ENCODE measurements at regions not wholly inside any gene's neighbourhood (a gene's known extent, or its start where the extent isn't known, plus 50 kb on each side); places are given as distances from the start of the nearest gene placed in this dataset.
A peak's percentile ranks its signal among the peaks of the same experiment; 100 is the strongest.

GRCh38 chr11:112401036-112401769, 140.5 kb upstream of the PLET1 start:
- H3K4me1 Mint-ChIP-seq: no peaks in the 10 kb centered on the region
- no peak overlapping the region for H3K4me3 Mint-ChIP-seq
- H3K27ac Mint-ChIP-seq: no peak overlapping the region
- H3K27me3 Mint-ChIP-seq: peaks cover 8% of the 10 kb centered on the region
- H3K9me3 Mint-ChIP-seq: peaks cover 0 to 3% (median 0%) of the 10 kb centered on the region in 3 donors
- H3K36me3 Mint-ChIP-seq: no peaks in the 10 kb centered on the region

DNA sequence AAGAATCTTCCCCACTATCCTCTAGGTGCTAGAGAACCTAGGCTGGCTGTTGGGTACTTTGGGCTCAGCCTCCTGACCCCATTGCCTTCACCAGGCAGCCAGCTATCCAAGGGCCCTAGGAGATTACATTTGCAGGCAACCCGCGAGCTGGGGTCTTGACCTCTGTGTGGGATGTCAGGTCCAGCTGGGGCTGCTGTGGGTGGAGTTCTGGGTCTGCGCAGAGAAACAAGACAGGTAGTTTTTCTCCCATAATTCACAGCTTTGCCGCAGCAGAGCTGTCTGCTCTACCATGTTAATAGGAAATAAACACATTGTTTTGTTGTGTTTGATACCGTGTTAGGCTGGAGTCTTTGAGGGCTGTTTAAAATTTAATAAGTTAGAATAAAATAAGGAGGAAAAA, 142.8 kb upstream of the PLET1 start:
- H3K27ac Mint-ChIP-seq: no peak overlapping the region
- H3K27me3 Mint-ChIP-seq: no peaks in the 10 kb centered on the region
- no peak overlapping the region for H3K4me3 Mint-ChIP-seq
- H3K4me1 Mint-ChIP-seq: no peaks in the 10 kb centered on the region
- peaks cover 0 to 2% (median 0%) of the 10 kb centered on the region in 3 donors for H3K9me3 Mint-ChIP-seq
- no peaks in the 10 kb centered on the region for H3K36me3 Mint-ChIP-seq

GRCh38 chr11:112404112-112404511, 143.5 kb upstream of the PLET1 start:
- Mint-ChIP-seq H3K9me3 (peaks cover 0 to 2% (median 0%) of the 10 kb centered on the region in 3 donors), H3K4me1 (no peaks in the 10 kb centered on the region), H3K4me3 (no peak overlapping the region), H3K36me3 (no peaks in the 10 kb centered on the region), H3K27me3 (no peaks in the 10 kb centered on the region), H3K27ac (no peak overlapping the region)

DNA sequence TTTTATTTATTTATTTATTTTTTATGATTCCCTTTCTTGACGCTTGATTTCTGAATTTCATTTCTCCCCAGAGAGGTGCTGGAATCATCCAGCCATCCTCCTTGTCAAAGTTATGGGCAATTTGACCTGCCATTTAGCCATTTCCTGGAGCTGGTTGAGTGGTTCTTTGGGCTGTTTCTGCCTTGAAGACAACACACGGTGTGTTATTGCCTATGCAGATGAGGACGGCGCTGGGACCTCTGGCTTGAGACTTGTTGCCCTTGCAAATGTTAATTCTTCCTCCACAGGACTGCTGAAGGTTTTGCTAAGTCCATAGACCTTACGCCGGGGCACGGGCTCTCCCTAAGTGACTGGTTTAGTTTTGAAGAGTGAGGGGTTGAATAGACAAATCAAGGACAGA, 147.9 kb upstream of the PLET1 start:
- Mint-ChIP-seq H3K27ac (peak overlapping the region in 1 of 3 donors; percentile 51), H3K9me3 (peaks cover 2 to 12% (median 9%) of the 10 kb centered on the region in 3 donors), H3K27me3 (peaks cover 3% of the 10 kb centered on the region), H3K4me1 (no peaks in the 10 kb centered on the region), H3K36me3 (peaks cover 3% of the 10 kb centered on the region), H3K4me3 (no peak overlapping the region)

GRCh38 chr11:112410325-112410724, 149.7 kb upstream of the PLET1 start:
- no peak overlapping the region for H3K4me3 Mint-ChIP-seq
- H3K4me1 Mint-ChIP-seq: peaks cover 0 to 2% (median 0%) of the 10 kb centered on the region in 3 donors

GRCh38 chr11:112412383-112412782, 151.7 kb upstream of the PLET1 start:
- Mint-ChIP-seq H3K27ac (no peak overlapping the region), H3K27me3 (peaks cover 3% of the 10 kb centered on the region), H3K9me3 (peaks cover 2 to 19% (median 14%) of the 10 kb centered on the region in 3 donors), H3K4me1 (peaks cover 0 to 2% (median 0%) of the 10 kb centered on the region in 3 donors), H3K4me3 (peak overlapping the region in 1 of 4 donors; percentile 36), H3K36me3 (peaks cover 3% of the 10 kb centered on the region)

More at GRCh38 chr11:112410325-112410724, 149.7 kb upstream of the PLET1 start:
- no peak overlapping the region for H3K27ac Mint-ChIP-seq
- H3K27me3 Mint-ChIP-seq: peaks cover 3% of the 10 kb centered on the region
- peaks cover 3% of the 10 kb centered on the region for H3K36me3 Mint-ChIP-seq
- H3K9me3 Mint-ChIP-seq: peaks cover 2 to 19% (median 14%) of the 10 kb centered on the region in 3 donors

DNA sequence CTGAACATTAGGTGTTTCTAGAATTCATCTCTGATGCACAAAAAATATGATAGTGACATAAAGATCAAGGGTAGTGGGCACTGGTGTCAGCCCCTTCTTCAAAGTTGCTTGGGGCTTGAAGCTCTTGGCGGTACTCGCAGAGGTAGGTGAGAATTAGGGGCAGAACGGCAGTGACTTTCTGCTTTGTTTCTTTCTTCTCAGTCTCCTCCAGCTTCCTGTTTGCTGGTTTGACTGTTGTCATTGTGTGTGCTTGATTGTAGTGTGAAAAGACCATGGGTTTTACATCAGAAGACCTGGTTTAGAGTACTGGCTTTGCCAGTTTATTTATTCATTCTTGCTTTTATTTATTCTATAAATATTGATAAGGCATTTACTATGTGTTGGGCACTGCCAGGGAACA, 156.7 kb upstream of the PLET1 start:
- Mint-ChIP-seq H3K9me3 (peaks cover 0 to 12% (median 6%) of the 10 kb centered on the region in 3 donors), H3K27me3 (no peaks in the 10 kb centered on the region), H3K27ac (no peak overlapping the region), H3K4me1 (peaks cover 0 to 2% (median 0%) of the 10 kb centered on the region in 3 donors), H3K4me3 (no peak overlapping the region), H3K36me3 (peaks cover 2% of the 10 kb centered on the region)

GRCh38 chr11:112418438-112418837, 157.8 kb upstream of the PLET1 start:
- H3K27me3 Mint-ChIP-seq: no peaks in the 10 kb centered on the region
- no peak overlapping the region for H3K4me3 Mint-ChIP-seq
- peaks cover 0 to 2% (median 0%) of the 10 kb centered on the region in 3 donors for H3K4me1 Mint-ChIP-seq
- H3K9me3 Mint-ChIP-seq: peaks cover 0 to 11% (median 3%) of the 10 kb centered on the region in 3 donors
- no peaks in the 10 kb centered on the region for H3K36me3 Mint-ChIP-seq
- H3K27ac Mint-ChIP-seq: no peak overlapping the region

- H3K4me3 Mint-ChIP-seq: no peak overlapping the region
- no peak overlapping the region for H3K27ac Mint-ChIP-seq
- H3K9me3 Mint-ChIP-seq: no peaks in the 10 kb centered on the region
- no peaks in the 10 kb centered on the region for H3K4me1 Mint-ChIP-seq
- peaks cover 2% of the 10 kb centered on the region for H3K27me3 Mint-ChIP-seq
- H3K36me3 Mint-ChIP-seq: no peaks in the 10 kb centered on the region
Observed at GRCh38 chr11:112421879-112422278, 161.2 kb upstream of the PLET1 start.

DNA sequence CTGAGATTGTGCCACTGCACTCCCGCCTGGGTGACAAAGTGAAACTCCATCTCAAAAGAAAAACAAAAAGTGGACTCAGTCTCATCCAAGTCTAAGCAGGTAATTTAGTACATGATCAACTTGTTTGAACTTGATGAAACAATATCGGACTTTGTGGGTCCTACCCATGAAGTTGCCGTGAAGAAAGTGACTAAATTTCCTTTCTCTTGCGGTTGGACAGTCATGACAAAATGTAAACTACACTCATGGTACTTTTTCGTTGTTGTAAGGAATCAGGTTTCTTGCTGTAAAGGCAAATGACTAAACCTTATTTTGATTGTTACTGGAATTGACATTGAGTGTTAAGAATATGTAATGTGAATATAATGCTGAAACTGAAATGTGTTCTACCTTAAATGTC, 164.5 kb upstream of the PLET1 start:
- Mint-ChIP-seq H3K9me3 (peaks cover 0 to 4% (median 2%) of the 10 kb centered on the region in 3 donors), H3K4me1 (no peaks in the 10 kb centered on the region), H3K27ac (no peak overlapping the region), H3K27me3 (peaks cover 2% of the 10 kb centered on the region), H3K4me3 (no peak overlapping the region), H3K36me3 (no peaks in the 10 kb centered on the region)

- no peaks in the 10 kb centered on the region for H3K36me3 Mint-ChIP-seq
- H3K27me3 Mint-ChIP-seq: peaks cover 6% of the 10 kb centered on the region
- peaks cover 4 to 23% (median 21%) of the 10 kb centered on the region in 3 donors for H3K9me3 Mint-ChIP-seq
- no peaks in the 10 kb centered on the region for H3K4me1 Mint-ChIP-seq
- H3K27ac Mint-ChIP-seq: no peak overlapping the region
- H3K4me3 Mint-ChIP-seq: no peak overlapping the region
Observed at GRCh38 chr11:112437096-112437495, 176.4 kb upstream of the PLET1 start.

GRCh38 chr11:112439614-112440013, 179.0 kb upstream of the PLET1 start:
- Mint-ChIP-seq H3K9me3 (peaks cover 9 to 32% (median 22%) of the 10 kb centered on the region in 3 donors), H3K27me3 (no peaks in the 10 kb centered on the region), H3K27ac (no peak overlapping the region), H3K36me3 (no peaks in the 10 kb centered on the region), H3K4me3 (no peak overlapping the region), H3K4me1 (no peaks in the 10 kb centered on the region)

- Mint-ChIP-seq H3K4me1 (no peaks in the 10 kb centered on the region), H3K4me3 (no peak overlapping the region), H3K27ac (no peak overlapping the region), H3K36me3 (no peaks in the 10 kb centered on the region), H3K27me3 (no peaks in the 10 kb centered on the region), H3K9me3 (peaks cover 10 to 41% (median 26%) of the 10 kb centered on the region in 3 donors)
Observed at GRCh38 chr11:112440518-112440917, 179.9 kb upstream of the PLET1 start.

- no peak overlapping the region for H3K27ac Mint-ChIP-seq
- no peaks in the 10 kb centered on the region for H3K4me1 Mint-ChIP-seq
- H3K4me3 Mint-ChIP-seq: no peak overlapping the region
- no peaks in the 10 kb centered on the region for H3K27me3 Mint-ChIP-seq
- peaks cover 8 to 18% (median 10%) of the 10 kb centered on the region in 3 donors for H3K9me3 Mint-ChIP-seq
- H3K36me3 Mint-ChIP-seq: peaks cover 2% of the 10 kb centered on the region
Observed at GRCh38 chr11:112448168-112448567, 187.5 kb upstream of the PLET1 start.

DNA sequence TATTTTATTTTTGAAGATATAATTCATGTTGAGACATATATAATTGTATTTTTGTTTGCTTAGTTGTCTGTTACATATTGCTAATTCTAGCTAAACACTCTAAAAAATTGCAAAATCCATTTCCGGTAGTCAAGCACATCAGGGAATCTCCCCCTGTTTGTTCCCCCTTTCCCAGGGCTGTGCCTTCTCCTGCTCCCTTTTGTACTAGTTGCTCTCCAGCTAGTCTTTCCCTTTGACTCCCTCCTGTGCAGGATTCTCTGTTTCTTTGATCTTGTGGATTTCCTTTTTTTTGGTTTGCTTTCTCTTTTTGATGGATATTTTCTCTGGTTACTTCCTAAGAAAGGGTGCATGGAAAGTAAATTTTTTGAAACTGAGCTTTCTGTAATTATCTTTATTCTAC, 188.1 kb upstream of the PLET1 start:
- peaks cover 2% of the 10 kb centered on the region for H3K36me3 Mint-ChIP-seq
- no peak overlapping the region for H3K4me3 Mint-ChIP-seq
- H3K9me3 Mint-ChIP-seq: peaks cover 5 to 18% (median 10%) of the 10 kb centered on the region in 3 donors
- no peaks in the 10 kb centered on the region for H3K4me1 Mint-ChIP-seq
- no peaks in the 10 kb centered on the region for H3K27me3 Mint-ChIP-seq
- H3K27ac Mint-ChIP-seq: no peak overlapping the region

GRCh38 chr11:112451250-112451649, 190.6 kb upstream of the PLET1 start:
- Mint-ChIP-seq H3K9me3 (peaks cover 2% of the 10 kb centered on the region in 3 donors), H3K27me3 (no peaks in the 10 kb centered on the region), H3K27ac (no peak overlapping the region), H3K4me3 (no peak overlapping the region), H3K36me3 (peaks cover 2% of the 10 kb centered on the region), H3K4me1 (no peaks in the 10 kb centered on the region)

Data from IgD-negative memory B cell (primary cell).